Body of pancreas (tissue), 4 donors: ENCODE measurements at regions not wholly inside any gene's neighbourhood (a gene's known extent, or its start where the extent isn't known, plus 50 kb on each side); places are given as distances from the start of the nearest gene placed in this dataset.
"Not testable (repeated sequence)": the region's sequence is repeated elsewhere in the genome, so short reads cannot be mapped to it uniquely, and the experiment has no call there.

ENCODE experiments used
- ATAC-seq: fragments of 150-250 bp; one replicate; pipeline ENCODE4 v1.9.1; 2016
- DNase-seq, 4 donors: peaks; one replicate each; pipeline ENCODE4 v3.0.0-alpha.2; 2019
- H3K27ac ChIP-seq, 4 donors: fragments of 200-600 bp; sonication (generic); 1 replicate in 3 of 4; 2 replicates in 1 of 4; pipeline versions ENCODE4 v1.5.1 to v1.6.1; 2016 to 2019; ENCODE audit warnings: mild to moderate bottlenecking in 1 of 4, mixed read lengths in 1 of 4, moderate library complexity in 1 of 4
- H3K27me3 ChIP-seq, 2 donors: fragments of 200-600 bp; sonication (generic); one replicate each; pipeline ENCODE4 v1.6.0; 2016; ENCODE audit warnings: mild to moderate bottlenecking in 1 of 2
- H3K36me3 ChIP-seq, 2 donors: fragments of 200-600 bp; sonication (generic); replicated peaks in 1 of 2; 2 replicates each; pipeline ENCODE4 v1.5.1; 2016; ENCODE audit warnings: low read depth in 2 of 2; ENCODE audit not compliant: insufficient read depth in 1 of 2
- H3K4me1 ChIP-seq: fragments of 200-600 bp; sonication (generic); one replicate; pipeline ENCODE4 v1.6.0; 2016
- H3K4me3 ChIP-seq, 2 donors: fragments of 200-600 bp; sonication (generic); 1 replicate in 1 of 2; 2 replicates in 1 of 2; pipeline ENCODE4 v1.5.1; 2016 to 2019
- H3K9me3 ChIP-seq, 3 donors: fragments of 200-600 bp; sonication (generic); 1 replicate in 2 of 3; 2 replicates in 1 of 3; pipeline ENCODE4 v1.5.1; 2016
- POLR2A ChIP-seq, 3 donors: fragments of 450-650 bp; IDR thresholded peaks; one replicate each; pipeline ENCODE4 v1.6.1; 2016; ENCODE audit warnings: antibody characterized with exemption in 3 of 3, mild to moderate bottlenecking in 2 of 3
- WGBS, 2 donors: methylation state at CpG; one replicate each; pipeline ENCODE4 v1.1.5; 2017; 5-methylcytosine and 5-hydroxymethylcytosine counted together
- intact Hi-C: fragments of 100-400 bp; cut with DNase I; formaldehyde crosslinking; loops from one replicate; pipeline ENCODE4 v1.15.1; 2023
- TF ChIP-seq, protein P1 (sequence below), 7 experiments: fragments of 450-650 bp in 4 of 7; fragments of 200-600 bp in 3 of 7; sonication (generic) in 3 of 7; IDR thresholded peaks; one replicate each; pipeline ENCODE4 v1.5.1; 2016 to 2019; ENCODE audit warnings: antibody characterized with exemption in 7 of 7

- Histone ChIP-seq H3K36me3 (no peaks in the 10 kb centered on the region), H3K9me3 (no peaks in the 10 kb centered on the region), H3K4me1 (no peaks in the 10 kb centered on the region), H3K27ac (no peak overlapping the region), H3K4me3 (no peak overlapping the region), H3K27me3 (no peaks in the 10 kb centered on the region)
- intact Hi-C loops = no loop called here
- ATAC-seq (no peak), DNase-seq (peak in 1 of 4 donors; percentile 12)
- TF ChIP-seq POLR2A (IDR thresholded peaks at IDR 0.05) = no peak
- 73 to 90% methylated on average over 4 of the region's 4 CpGs for WGBS, 2 donors
Observed at GRCh38 chr12:31906557-31907301, 52.5 kb upstream of the RESF1 start.

GRCh38 chr12:31903025-31903424 is 56.2 kb upstream of the RESF1 start:
- intact Hi-C loops = no loop called here
- 85 to 88% methylated on average over 3 of the region's 3 CpGs for WGBS, 2 donors
- TF ChIP-seq, protein P1, sequence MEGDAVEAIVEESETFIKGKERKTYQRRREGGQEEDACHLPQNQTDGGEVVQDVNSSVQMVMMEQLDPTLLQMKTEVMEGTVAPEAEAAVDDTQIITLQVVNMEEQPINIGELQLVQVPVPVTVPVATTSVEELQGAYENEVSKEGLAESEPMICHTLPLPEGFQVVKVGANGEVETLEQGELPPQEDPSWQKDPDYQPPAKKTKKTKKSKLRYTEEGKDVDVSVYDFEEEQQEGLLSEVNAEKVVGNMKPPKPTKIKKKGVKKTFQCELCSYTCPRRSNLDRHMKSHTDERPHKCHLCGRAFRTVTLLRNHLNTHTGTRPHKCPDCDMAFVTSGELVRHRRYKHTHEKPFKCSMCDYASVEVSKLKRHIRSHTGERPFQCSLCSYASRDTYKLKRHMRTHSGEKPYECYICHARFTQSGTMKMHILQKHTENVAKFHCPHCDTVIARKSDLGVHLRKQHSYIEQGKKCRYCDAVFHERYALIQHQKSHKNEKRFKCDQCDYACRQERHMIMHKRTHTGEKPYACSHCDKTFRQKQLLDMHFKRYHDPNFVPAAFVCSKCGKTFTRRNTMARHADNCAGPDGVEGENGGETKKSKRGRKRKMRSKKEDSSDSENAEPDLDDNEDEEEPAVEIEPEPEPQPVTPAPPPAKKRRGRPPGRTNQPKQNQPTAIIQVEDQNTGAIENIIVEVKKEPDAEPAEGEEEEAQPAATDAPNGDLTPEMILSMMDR (IDR thresholded peaks at IDR 0.05) = no peak
- no peak for TF ChIP-seq POLR2A (IDR thresholded peaks at IDR 0.05)

GRCh38 chr12:31900271-31900670 is 58.9 kb upstream of the RESF1 start:
- Histone ChIP-seq H3K27ac (no peak overlapping the region), H3K4me3 (no peak overlapping the region), H3K4me1 (peaks cover 8% of the 10 kb centered on the region), H3K27me3 (no peaks in the 10 kb centered on the region), H3K9me3 (no peaks in the 10 kb centered on the region), H3K36me3 (no peaks in the 10 kb centered on the region)
- TF ChIP-seq POLR2A (IDR thresholded peaks at IDR 0.05) = no peak
- TF ChIP-seq, protein P1 (IDR thresholded peaks at IDR 0.05) = no peak
- WGBS, 2 donors = 76 to 87% methylated on average over 4 of the region's 4 CpGs
- no peak for DNase-seq
- no peak for ATAC-seq
- intact Hi-C loops = no loop called here

More at GRCh38 chr12:31903025-31903424, 56.2 kb upstream of the RESF1 start:
- H3K9me3 ChIP-seq = no peaks in the 10 kb centered on the region
- no peaks in the 10 kb centered on the region for H3K27me3 ChIP-seq
- no peak for DNase-seq
- H3K36me3 ChIP-seq = no peaks in the 10 kb centered on the region
- peaks cover under 1% of the 10 kb centered on the region for H3K4me1 ChIP-seq
- no peak for ATAC-seq
- no peak overlapping the region for H3K27ac ChIP-seq
- H3K4me3 ChIP-seq = no peak overlapping the region

DNA sequence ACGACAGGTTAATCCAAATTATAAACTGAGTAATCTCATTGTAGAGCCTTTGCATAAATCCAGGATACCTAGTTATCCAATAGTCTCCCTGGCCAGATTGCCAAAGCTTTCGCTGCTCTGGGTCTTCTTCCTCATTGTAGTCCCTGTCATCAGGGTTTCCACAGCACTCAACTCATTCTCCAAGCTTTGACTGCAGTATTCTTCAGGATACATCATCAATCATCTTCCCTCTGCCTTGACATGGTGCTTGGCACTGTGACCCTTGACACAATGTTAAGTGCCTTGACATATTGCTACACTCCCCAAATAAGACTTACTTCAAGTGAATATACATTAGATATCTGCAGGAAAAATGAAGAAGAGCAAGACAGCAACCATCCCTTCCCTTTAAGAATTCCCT is 60.1 kb upstream of the RESF1 start:
- no peak for DNase-seq
- Histone ChIP-seq H3K4me1 (peaks cover 8% of the 10 kb centered on the region), H3K27me3 (no peaks in the 10 kb centered on the region), H3K4me3 (no peak overlapping the region), H3K36me3 (no peaks in the 10 kb centered on the region), H3K9me3 (no peaks in the 10 kb centered on the region), H3K27ac (no peak overlapping the region)
- 59 to 60% methylated on average over 2 of the region's 2 CpGs for WGBS, 2 donors
- intact Hi-C loops = no loop called here
- ATAC-seq = no peak
- TF ChIP-seq, protein P1 (IDR thresholded peaks at IDR 0.05) = no peak
- no peak for TF ChIP-seq POLR2A (IDR thresholded peaks at IDR 0.05)

GRCh38 chr12:31897781-31898503 is 61.3 kb upstream of the RESF1 start:
- no peaks in the 10 kb centered on the region for H3K36me3 ChIP-seq
- peaks cover 8% of the 10 kb centered on the region for H3K4me1 ChIP-seq
- 44 to 57% methylated on average over 10 of the region's 10 CpGs for WGBS, 2 donors
- H3K4me3 ChIP-seq = no peak overlapping the region
- H3K9me3 ChIP-seq = no peaks in the 10 kb centered on the region
- no peak for TF ChIP-seq POLR2A (IDR thresholded peaks at IDR 0.05)
- TF ChIP-seq, protein P1 (IDR thresholded peaks at IDR 0.05) = no peak
- peak; percentile 27 for ATAC-seq
- intact Hi-C loops = no loop called here
- H3K27me3 ChIP-seq = no peaks in the 10 kb centered on the region
- DNase-seq = peak; percentile 26 to 57 (median 50)
- peak overlapping the region in 1 of 4 donors; percentile 2 for H3K27ac ChIP-seq

- H3K9me3 ChIP-seq, H3K27me3 ChIP-seq, DNase-seq, H3K4me3 ChIP-seq, ATAC-seq, H3K36me3 ChIP-seq, intact Hi-C loops, H3K4me1 ChIP-seq: not testable (repeated sequence)
- peak overlapping the region in 2 of 4 donors; percentile 12 to 20 for H3K27ac ChIP-seq
- 94 to 95% methylated on average over 7 to 8 of the region's 8 CpGs for WGBS, 2 donors
Observed at GRCh38 chr12:31897092-31897491, 62.1 kb upstream of the RESF1 start.
